ENCODE measurements at regions not wholly inside any gene's neighbourhood (a gene's known extent, or its start where the extent isn't known, plus 50 kb on each side); places are given as distances from the start of the nearest gene placed in this dataset.

DNA sequence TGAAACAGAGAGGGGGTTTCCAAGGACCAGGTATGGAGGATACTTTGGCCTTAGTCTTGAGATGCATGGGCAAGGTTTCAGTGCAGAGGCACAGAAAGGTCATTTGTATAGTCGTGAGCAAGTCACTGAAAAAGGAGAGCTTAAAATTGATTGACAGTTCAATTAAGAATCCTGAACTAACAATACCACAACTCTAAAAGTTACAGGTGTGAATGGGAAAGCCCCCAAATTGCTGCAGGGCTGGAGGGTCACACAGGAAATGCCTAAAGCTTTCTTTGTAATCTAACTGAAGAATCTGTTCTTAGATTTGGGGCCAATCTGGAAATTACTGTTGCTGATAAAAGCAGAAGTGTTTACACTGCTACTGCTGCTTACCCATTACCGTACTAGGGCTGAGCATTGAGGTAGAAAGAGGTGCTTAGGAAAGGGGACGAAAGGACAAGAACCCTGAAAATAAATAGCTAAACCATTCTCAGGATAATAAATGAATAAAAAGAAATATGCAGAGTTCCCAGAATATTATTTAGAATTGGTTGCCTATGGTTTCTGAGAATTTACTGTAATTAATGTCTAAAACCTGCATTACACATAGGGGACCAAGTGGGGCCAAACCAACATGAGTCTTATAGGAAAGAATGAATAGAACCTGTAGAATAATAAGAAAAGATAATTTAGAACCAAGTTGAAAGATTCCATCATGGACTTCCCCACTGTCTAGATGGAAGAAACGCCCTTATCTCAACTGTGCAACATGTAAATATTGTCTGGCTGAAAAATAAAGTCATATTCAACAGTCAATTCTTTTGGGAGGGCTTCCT lies 91.9 kb upstream of the PPP1R2C start:
- no peak for TF ChIP-seq FOXP2 (optimal IDR thresholded peaks at IDR 0.05; ENCODE audit: borderline replicate concordance, extremely low read depth, extremely low read length, insufficient read depth)
- TF ChIP-seq POLR2AphosphoS5 (IDR thresholded peaks at IDR 0.05; ENCODE audit: low read depth, low read length): no peak
- no peak for TF ChIP-seq TAF1 (IDR thresholded peaks at IDR 0.05; ENCODE audit: borderline replicate concordance, insufficient read depth, low read length)
- TF ChIP-seq, protein P1, sequence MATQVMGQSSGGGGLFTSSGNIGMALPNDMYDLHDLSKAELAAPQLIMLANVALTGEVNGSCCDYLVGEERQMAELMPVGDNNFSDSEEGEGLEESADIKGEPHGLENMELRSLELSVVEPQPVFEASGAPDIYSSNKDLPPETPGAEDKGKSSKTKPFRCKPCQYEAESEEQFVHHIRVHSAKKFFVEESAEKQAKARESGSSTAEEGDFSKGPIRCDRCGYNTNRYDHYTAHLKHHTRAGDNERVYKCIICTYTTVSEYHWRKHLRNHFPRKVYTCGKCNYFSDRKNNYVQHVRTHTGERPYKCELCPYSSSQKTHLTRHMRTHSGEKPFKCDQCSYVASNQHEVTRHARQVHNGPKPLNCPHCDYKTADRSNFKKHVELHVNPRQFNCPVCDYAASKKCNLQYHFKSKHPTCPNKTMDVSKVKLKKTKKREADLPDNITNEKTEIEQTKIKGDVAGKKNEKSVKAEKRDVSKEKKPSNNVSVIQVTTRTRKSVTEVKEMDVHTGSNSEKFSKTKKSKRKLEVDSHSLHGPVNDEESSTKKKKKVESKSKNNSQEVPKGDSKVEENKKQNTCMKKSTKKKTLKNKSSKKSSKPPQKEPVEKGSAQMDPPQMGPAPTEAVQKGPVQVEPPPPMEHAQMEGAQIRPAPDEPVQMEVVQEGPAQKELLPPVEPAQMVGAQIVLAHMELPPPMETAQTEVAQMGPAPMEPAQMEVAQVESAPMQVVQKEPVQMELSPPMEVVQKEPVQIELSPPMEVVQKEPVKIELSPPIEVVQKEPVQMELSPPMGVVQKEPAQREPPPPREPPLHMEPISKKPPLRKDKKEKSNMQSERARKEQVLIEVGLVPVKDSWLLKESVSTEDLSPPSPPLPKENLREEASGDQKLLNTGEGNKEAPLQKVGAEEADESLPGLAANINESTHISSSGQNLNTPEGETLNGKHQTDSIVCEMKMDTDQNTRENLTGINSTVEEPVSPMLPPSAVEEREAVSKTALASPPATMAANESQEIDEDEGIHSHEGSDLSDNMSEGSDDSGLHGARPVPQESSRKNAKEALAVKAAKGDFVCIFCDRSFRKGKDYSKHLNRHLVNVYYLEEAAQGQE (IDR thresholded peaks at IDR 0.05; ENCODE audit: insufficient read depth in 1 of 2, low read depth in 2 of 2, low read length in 2 of 2): no peak
- TF ChIP-seq SIN3A (IDR thresholded peaks at IDR 0.05; ENCODE audit: borderline replicate concordance, insufficient read depth, low read length): no peak

DNA sequence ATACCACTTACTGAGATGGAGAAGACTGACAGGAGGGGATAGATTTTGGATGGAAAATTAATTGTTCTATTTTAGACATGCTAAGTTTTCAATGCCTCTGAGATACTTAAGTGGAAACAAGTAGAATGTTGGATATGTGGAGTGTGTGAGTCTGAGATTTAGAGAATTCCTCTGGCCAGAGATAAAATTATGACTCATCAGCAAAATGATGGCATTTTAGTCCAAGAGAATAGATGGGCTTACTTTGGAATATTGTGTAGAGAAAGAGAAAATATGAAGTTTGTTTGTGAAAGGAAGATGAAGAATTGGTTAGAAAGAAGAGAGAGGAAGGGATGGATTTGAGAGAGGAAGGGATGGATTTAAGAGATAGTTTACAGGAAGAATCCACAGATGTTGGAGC lies 108.6 kb upstream of the PPP1R2C start:
- TF ChIP-seq POLR2AphosphoS5 (IDR thresholded peaks at IDR 0.05; ENCODE audit: low read depth, low read length) (no peak), TAF1 (IDR thresholded peaks at IDR 0.05; ENCODE audit: borderline replicate concordance, insufficient read depth, low read length) (no peak), SIN3A (IDR thresholded peaks at IDR 0.05; ENCODE audit: borderline replicate concordance, insufficient read depth, low read length) (no peak), FOXP2 (optimal IDR thresholded peaks at IDR 0.05; ENCODE audit: borderline replicate concordance, extremely low read depth, extremely low read length, insufficient read depth) (no peak)
- TF ChIP-seq, protein P1 (IDR thresholded peaks at IDR 0.05; ENCODE audit: insufficient read depth in 1 of 2, low read depth in 2 of 2, low read length in 2 of 2): no peak

DNA sequence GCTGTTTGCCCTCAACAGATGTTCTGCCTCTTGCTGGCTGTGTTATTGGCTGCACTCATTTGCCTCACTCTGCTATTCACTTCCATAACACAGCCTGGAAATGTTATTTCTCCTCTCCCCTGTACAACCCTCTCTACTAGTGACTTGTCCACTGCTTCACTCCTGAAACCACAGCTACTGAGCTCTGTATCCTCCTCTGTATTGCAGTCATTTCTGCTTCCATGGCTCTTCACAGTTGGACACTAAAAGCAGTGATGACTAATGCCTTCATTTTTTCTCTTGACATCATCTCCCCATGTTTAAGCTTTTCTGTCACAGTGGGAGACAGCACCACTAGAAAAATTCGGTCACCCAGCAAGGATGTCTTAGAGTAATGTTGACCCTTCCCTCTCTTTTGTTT lies 123.0 kb upstream of the PPP1R2C start:
- no peak for TF ChIP-seq TAF1 (IDR thresholded peaks at IDR 0.05; ENCODE audit: borderline replicate concordance, insufficient read depth, low read length)
- TF ChIP-seq, protein P1 (IDR thresholded peaks at IDR 0.05; ENCODE audit: insufficient read depth in 1 of 2, low read depth in 2 of 2, low read length in 2 of 2): no peak
- TF ChIP-seq SIN3A (IDR thresholded peaks at IDR 0.05; ENCODE audit: borderline replicate concordance, insufficient read depth, low read length): no peak
- no peak for TF ChIP-seq FOXP2 (optimal IDR thresholded peaks at IDR 0.05; ENCODE audit: borderline replicate concordance, extremely low read depth, extremely low read length, insufficient read depth)
- no peak for TF ChIP-seq POLR2AphosphoS5 (IDR thresholded peaks at IDR 0.05; ENCODE audit: low read depth, low read length)

DNA sequence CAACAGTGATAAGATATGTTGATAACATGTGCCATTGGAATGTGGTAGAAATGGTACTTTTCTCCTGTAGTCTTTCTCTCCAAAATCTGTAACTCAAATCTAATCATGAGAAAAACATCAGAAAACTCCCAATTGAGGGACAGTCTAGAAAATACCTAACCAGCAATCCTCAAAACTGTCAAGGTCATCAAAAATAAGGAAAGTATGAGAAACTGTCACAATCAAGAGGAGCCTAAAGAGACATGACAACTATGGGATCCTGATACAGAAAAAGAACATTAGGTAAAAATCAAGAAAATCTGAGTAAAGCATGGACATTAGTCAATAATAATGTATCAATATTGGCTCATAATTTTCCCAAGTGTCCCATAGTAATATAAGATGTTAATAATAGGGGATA lies 124.5 kb upstream of the PPP1R2C start:
- no peak for TF ChIP-seq FOXP2 (optimal IDR thresholded peaks at IDR 0.05; ENCODE audit: borderline replicate concordance, extremely low read depth, extremely low read length, insufficient read depth)
- TF ChIP-seq, protein P1 (IDR thresholded peaks at IDR 0.05; ENCODE audit: insufficient read depth in 1 of 2, low read depth in 2 of 2, low read length in 2 of 2): no peak
- TF ChIP-seq SIN3A (IDR thresholded peaks at IDR 0.05; ENCODE audit: borderline replicate concordance, insufficient read depth, low read length): no peak
- no peak for TF ChIP-seq POLR2AphosphoS5 (IDR thresholded peaks at IDR 0.05; ENCODE audit: low read depth, low read length)
- TF ChIP-seq TAF1 (IDR thresholded peaks at IDR 0.05; ENCODE audit: borderline replicate concordance, insufficient read depth, low read length): no peak
